Hematopoietic multipotent progenitor cell treated with erythropoietin and hydrocortisone succinate and interleukin-3 and kit ligand, for 15 days (in vitro differentiated cells): ENCODE measurements at regions not wholly inside any gene's neighbourhood (a gene's known extent, or its start where the extent isn't known, plus 50 kb on each side); places are given as distances from the start of the nearest gene placed in this dataset.

Source experiments
- DNase-seq: peaks from one replicate; pipeline ENCODE4 v3.0.0-alpha.2; 2015; ENCODE audit warnings: low spot score

- DNase-seq: peak; percentile 12
Measured at GRCh38 chr12:19572920-19573558, 133.7 kb downstream of the AEBP2 start.

GRCh38 chr12:19573866-19574265, 134.6 kb downstream of the AEBP2 start:
- no peak for DNase-seq

GRCh38 chr12:19574601-19575000, 135.3 kb downstream of the AEBP2 start:
- DNase-seq: no peak

- DNase-seq: no peak
Measured at GRCh38 chr12:19575337-19576243, 136.3 kb downstream of the AEBP2 start.

GRCh38 chr12:19576506-19577280, 137.4 kb downstream of the AEBP2 start:
- DNase-seq: no peak

- no peak for DNase-seq
Measured at GRCh38 chr12:19577281-19577530, 137.9 kb downstream of the AEBP2 start.

GRCh38 chr12:19584732-19585131, 145.4 kb downstream of the AEBP2 start:
- no peak for DNase-seq

- no peak for DNase-seq
Measured at GRCh38 chr12:19588951-19589350, 149.7 kb downstream of the AEBP2 start.

GRCh38 chr12:19591951-19592350, 152.7 kb downstream of the AEBP2 start:
- DNase-seq: no peak

GRCh38 chr12:19596434-19597166, 157.3 kb downstream of the AEBP2 start:
- no peak for DNase-seq

GRCh38 chr12:19597167-19598026, 158.1 kb downstream of the AEBP2 start:
- no peak for DNase-seq

GRCh38 chr12:19605720-19606119, 166.4 kb downstream of the AEBP2 start:
- no peak for DNase-seq

- DNase-seq: no peak
Measured at GRCh38 chr12:19608039-19608438, 168.7 kb downstream of the AEBP2 start.

- DNase-seq: no peak
Measured at GRCh38 chr12:19613051-19613535, 173.8 kb downstream of the AEBP2 start.

GRCh38 chr12:19614601-19615383, 175.5 kb downstream of the AEBP2 start:
- no peak for DNase-seq

- no peak for DNase-seq
Measured at GRCh38 chr12:19615384-19615725, 176.1 kb downstream of the AEBP2 start.

GRCh38 chr12:19616781-19617180, 177.5 kb downstream of the AEBP2 start:
- DNase-seq: no peak

- no peak for DNase-seq
Measured at GRCh38 chr12:19620222-19620621, 180.9 kb downstream of the AEBP2 start.

GRCh38 chr12:19623751-19624399, 184.6 kb downstream of the AEBP2 start:
- no peak for DNase-seq

GRCh38 chr12:19624491-19624890, 185.2 kb downstream of the AEBP2 start:
- no peak for DNase-seq
